ENCODE measurements at regions not wholly inside any gene's neighbourhood (a gene's known extent, or its start where the extent isn't known, plus 50 kb on each side); places are given as distances from the start of the nearest gene placed in this dataset.

DNA sequence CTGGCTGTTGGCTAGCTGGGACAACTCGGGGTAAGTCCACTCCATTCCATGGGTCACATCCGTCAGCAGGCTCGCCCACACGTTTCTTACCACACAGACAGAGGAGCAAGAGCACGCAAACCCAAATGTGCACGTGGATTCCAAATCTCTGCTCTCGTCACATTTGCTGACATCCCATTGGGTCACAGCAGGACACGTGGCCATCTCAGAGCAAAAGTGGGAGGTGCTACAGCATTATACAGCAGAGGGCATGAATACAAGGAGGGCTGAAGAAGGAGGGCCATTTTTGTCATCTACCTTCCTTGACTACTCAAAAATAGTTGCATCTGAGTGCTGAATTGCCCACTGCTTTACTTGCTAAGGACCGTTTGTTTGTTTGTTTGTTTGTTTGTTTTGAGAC is 84.7 kb downstream of the RBBP6 start:
- no peaks in the 10 kb centered on the region for H3K27me3 ChIP-seq (replicated peaks in 1 of 7)
- no peak for DNase-seq
- TF ChIP-seq, protein P1, sequence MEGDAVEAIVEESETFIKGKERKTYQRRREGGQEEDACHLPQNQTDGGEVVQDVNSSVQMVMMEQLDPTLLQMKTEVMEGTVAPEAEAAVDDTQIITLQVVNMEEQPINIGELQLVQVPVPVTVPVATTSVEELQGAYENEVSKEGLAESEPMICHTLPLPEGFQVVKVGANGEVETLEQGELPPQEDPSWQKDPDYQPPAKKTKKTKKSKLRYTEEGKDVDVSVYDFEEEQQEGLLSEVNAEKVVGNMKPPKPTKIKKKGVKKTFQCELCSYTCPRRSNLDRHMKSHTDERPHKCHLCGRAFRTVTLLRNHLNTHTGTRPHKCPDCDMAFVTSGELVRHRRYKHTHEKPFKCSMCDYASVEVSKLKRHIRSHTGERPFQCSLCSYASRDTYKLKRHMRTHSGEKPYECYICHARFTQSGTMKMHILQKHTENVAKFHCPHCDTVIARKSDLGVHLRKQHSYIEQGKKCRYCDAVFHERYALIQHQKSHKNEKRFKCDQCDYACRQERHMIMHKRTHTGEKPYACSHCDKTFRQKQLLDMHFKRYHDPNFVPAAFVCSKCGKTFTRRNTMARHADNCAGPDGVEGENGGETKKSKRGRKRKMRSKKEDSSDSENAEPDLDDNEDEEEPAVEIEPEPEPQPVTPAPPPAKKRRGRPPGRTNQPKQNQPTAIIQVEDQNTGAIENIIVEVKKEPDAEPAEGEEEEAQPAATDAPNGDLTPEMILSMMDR (IDR thresholded peaks at IDR 0.05 in 8 of 11, conservative IDR thresholded peaks at IDR 0.05 in 3 of 11), result no peak
- no peak for TF ChIP-seq POLR2AphosphoS5 (IDR thresholded peaks at IDR 0.05)
- TF ChIP-seq POLR2A (IDR thresholded peaks at IDR 0.05), result no peak
- intact Hi-C loops (cut with DNase I; ENCODE audit: low total_unique reads), result no loop called here
- H3K4me3 ChIP-seq, result no peak overlapping the region
- H3K36me3 ChIP-seq, result no peaks in the 10 kb centered on the region
- no peaks in the 10 kb centered on the region for H3K4me1 ChIP-seq
- no peak overlapping the region for H3K27ac ChIP-seq
- 77 to 86% (median 81%) methylated on average over 9 of the region's 9 CpGs for WGBS, 5 donors
- no peaks in the 10 kb centered on the region for H3K9me3 ChIP-seq

DNA sequence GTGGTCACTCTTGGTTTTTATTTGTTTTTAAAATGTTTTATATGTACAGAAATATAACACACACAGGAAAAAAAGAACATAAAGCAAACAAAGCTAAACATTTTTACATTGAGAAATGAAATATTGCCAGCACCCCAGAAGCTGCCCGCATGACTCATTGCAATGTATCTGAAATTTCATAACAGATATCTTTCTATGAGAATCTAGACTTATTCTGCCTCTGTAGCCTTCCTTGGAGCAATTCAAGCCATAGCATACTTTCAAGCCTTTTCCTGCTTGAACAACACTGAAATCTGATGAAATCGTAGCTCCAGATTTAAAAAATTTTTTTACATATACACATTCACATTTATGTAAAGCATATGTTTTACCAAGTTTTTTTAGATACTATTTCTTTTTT is 86.9 kb downstream of the RBBP6 start:
- WGBS, 5 donors, result 84 to 93% (median 89%) methylated on average over 2 of the region's 2 CpGs
- Histone ChIP-seq H3K9me3 (no peaks in the 10 kb centered on the region), H3K36me3 (no peaks in the 10 kb centered on the region), H3K27me3 (replicated peaks in 1 of 7) (no peaks in the 10 kb centered on the region), H3K27ac (no peak overlapping the region), H3K4me3 (no peak overlapping the region), H3K4me1 (no peaks in the 10 kb centered on the region)
- no peak for DNase-seq
- TF ChIP-seq, protein P1 (IDR thresholded peaks at IDR 0.05 in 8 of 11, conservative IDR thresholded peaks at IDR 0.05 in 3 of 11), result no peak
- TF ChIP-seq POLR2AphosphoS5 (IDR thresholded peaks at IDR 0.05) (no peak), POLR2A (IDR thresholded peaks at IDR 0.05) (no peak)
- intact Hi-C loops (cut with DNase I; ENCODE audit: low total_unique reads), result no loop called here

DNA sequence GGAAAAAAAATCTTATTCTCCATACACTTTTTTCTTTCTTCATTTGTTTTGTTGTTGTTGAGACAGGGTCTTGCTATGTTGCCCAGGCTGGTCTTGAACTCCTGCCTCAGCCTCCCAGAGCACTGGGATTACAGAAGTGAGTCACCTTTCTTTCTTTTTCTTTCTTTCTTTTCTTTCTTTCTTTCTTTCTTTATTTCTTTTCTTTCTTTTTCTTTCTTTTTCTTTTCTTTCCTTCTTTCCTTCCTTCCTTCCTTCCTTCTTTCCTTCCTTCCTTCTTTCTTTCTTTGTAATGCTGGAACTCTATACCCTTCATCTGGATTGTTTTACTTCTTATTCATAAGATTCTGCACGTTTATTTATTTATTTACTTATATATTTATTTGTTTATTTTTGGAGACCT is 94.5 kb upstream of the TNRC6A start:
- intact Hi-C loops (cut with DNase I; ENCODE audit: low total_unique reads), result no loop called here
- Histone ChIP-seq H3K27me3 (replicated peaks in 1 of 7) (peaks cover 0 to 4% (median 0%) of the 10 kb centered on the region in 7 donors), H3K36me3 (no peaks in the 10 kb centered on the region), H3K27ac (no peak overlapping the region), H3K9me3 (no peaks in the 10 kb centered on the region), H3K4me1 (peaks cover 0 to 7% (median 0%) of the 10 kb centered on the region in 6 donors), H3K4me3 (no peak overlapping the region)
- TF ChIP-seq POLR2AphosphoS5 (IDR thresholded peaks at IDR 0.05) (no peak), POLR2A (IDR thresholded peaks at IDR 0.05) (no peak)
- no peak for DNase-seq
- 42 to 69% (median 61%) methylated on average over 1 of the region's 1 CpG for WGBS, 5 donors

DNA sequence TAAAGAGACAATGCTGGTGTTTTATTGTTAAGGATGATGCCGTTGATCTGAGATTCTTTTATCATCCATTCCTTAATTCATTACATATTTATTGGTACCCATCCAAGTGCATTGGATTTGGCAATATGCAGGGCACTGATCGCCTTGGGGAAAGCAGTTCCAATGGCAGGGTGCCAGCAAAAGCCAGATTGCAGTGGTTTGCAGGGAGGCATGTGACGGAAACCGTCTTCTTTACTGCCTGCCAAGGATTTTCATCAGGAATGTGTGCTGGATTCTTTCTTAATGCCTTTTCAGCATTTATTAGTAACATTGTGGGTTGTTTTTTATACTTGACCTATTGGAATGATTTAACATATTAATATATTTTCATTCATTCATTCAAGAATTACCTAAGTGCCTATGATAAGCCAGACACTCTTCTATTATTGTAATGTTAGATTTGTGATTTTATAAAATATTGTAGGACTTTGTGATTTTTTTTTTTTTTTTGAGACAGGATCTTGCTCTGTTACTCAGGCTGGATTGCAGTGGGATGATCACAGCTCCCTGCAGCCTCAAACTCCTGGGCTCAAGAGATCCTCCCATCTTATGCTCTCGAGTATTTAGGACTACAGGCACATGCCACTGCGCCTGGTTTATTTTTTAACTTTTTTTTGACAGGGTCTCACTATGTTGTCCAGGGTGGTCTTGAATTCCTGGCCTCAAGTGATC is 93.4 kb upstream of the TNRC6A start:
- WGBS, 5 donors, result 49 to 67% (median 53%) methylated on average over 6 of the region's 6 CpGs
- intact Hi-C loops (cut with DNase I; ENCODE audit: low total_unique reads), result no loop called here
- DNase-seq, result no peak
- TF ChIP-seq, protein P1 (IDR thresholded peaks at IDR 0.05 in 8 of 11, conservative IDR thresholded peaks at IDR 0.05 in 3 of 11), result no peak
- TF ChIP-seq POLR2A (IDR thresholded peaks at IDR 0.05) (no peak), POLR2AphosphoS5 (IDR thresholded peaks at IDR 0.05) (peak in 1 of 3 donors; percentile 47)
- peaks cover 0 to 4% (median 0%) of the 10 kb centered on the region in 7 donors for H3K27me3 ChIP-seq (replicated peaks in 1 of 7)
- H3K36me3 ChIP-seq, result no peaks in the 10 kb centered on the region
- H3K4me3 ChIP-seq, result no peak overlapping the region
- H3K27ac ChIP-seq, result no peak overlapping the region
- H3K9me3 ChIP-seq, result no peaks in the 10 kb centered on the region
- H3K4me1 ChIP-seq, result peaks cover 0 to 7% (median 0%) of the 10 kb centered on the region in 6 donors

Measured in spleen (tissue), 11 donors.